Adipocyte (in vitro differentiated cells): ENCODE measurements at regions not wholly inside any gene's neighbourhood (a gene's known extent, or its start where the extent isn't known, plus 50 kb on each side); places are given as distances from the start of the nearest gene placed in this dataset.

Source experiments
- DNase-seq: peaks from one replicate; pipeline ENCODE4 v3.0.0-alpha.2; 2015; ENCODE audit warnings: low read depth
- H3K27me3 ChIP-seq: replicated peaks from 2 replicates; pipeline ENCODE4 v1.7.0; 2013; ENCODE audit warnings: mild to moderate bottlenecking, low read length, moderate library complexity; ENCODE audit not compliant: control insufficient read depth, insufficient read depth
- H3K36me3 ChIP-seq: 2 replicates; pipeline ENCODE4 v1.7.0; 2013; ENCODE audit warnings: low read length, mild to moderate bottlenecking, moderate library complexity; ENCODE audit not compliant: control insufficient read depth, insufficient read depth, severe bottlenecking
- H3K4me1 ChIP-seq: 2 replicates; pipeline ENCODE4 v1.7.0; 2013; ENCODE audit warnings: mild to moderate bottlenecking, low read length, moderate library complexity; ENCODE audit not compliant: control insufficient read depth, insufficient read depth
- H3K4me3 ChIP-seq: 2 replicates; pipeline ENCODE4 v1.7.0; 2013; ENCODE audit warnings: mild to moderate bottlenecking, low read length, moderate library complexity
- H3K9ac ChIP-seq: 2 replicates; pipeline ENCODE4 v1.7.0; 2013; ENCODE audit warnings: mild to moderate bottlenecking, low read length, moderate library complexity
- H3K9me3 ChIP-seq: 2 replicates; pipeline ENCODE4 v1.7.0; 2013; ENCODE audit warnings: mild to moderate bottlenecking, low read length, moderate library complexity; ENCODE audit not compliant: control insufficient read depth

GRCh38 chr9:80437091-80437640 is 865.4 kb downstream of the TLE4 start:
- H3K4me1 ChIP-seq = no peaks in the 10 kb centered on the region
- H3K9ac ChIP-seq = no peak overlapping the region
- DNase-seq = no peak
- H3K27me3 ChIP-seq = no peaks in the 10 kb centered on the region
- H3K9me3 ChIP-seq = no peaks in the 10 kb centered on the region
- no peak overlapping the region for H3K4me3 ChIP-seq
- H3K36me3 ChIP-seq = no peaks in the 10 kb centered on the region

GRCh38 chr9:80435591-80435990 is 863.8 kb downstream of the TLE4 start:
- H3K4me1 ChIP-seq = no peaks in the 10 kb centered on the region
- no peaks in the 10 kb centered on the region for H3K27me3 ChIP-seq
- H3K4me3 ChIP-seq = no peak overlapping the region
- no peak overlapping the region for H3K9ac ChIP-seq
- H3K36me3 ChIP-seq = no peaks in the 10 kb centered on the region
- DNase-seq = no peak
- H3K9me3 ChIP-seq = no peaks in the 10 kb centered on the region

- Histone ChIP-seq H3K36me3 (no peaks in the 10 kb centered on the region), H3K9ac (no peak overlapping the region), H3K27me3 (no peaks in the 10 kb centered on the region), H3K4me3 (no peak overlapping the region), H3K4me1 (no peaks in the 10 kb centered on the region), H3K9me3 (peaks cover 8% of the 10 kb centered on the region)
- no peak for DNase-seq
Measured at GRCh38 chr9:80426992-80427391, 855.2 kb downstream of the TLE4 start.

GRCh38 chr9:80417211-80417773 is 845.5 kb downstream of the TLE4 start:
- no peak overlapping the region for H3K4me3 ChIP-seq
- no peak for DNase-seq
- no peaks in the 10 kb centered on the region for H3K27me3 ChIP-seq
- no peaks in the 10 kb centered on the region for H3K4me1 ChIP-seq
- no peak overlapping the region for H3K9ac ChIP-seq
- peaks cover 22% of the 10 kb centered on the region for H3K9me3 ChIP-seq
- no peaks in the 10 kb centered on the region for H3K36me3 ChIP-seq

GRCh38 chr9:80410106-80410505 is 838.3 kb downstream of the TLE4 start:
- Histone ChIP-seq H3K9me3 (peaks cover 4% of the 10 kb centered on the region), H3K27me3 (no peaks in the 10 kb centered on the region), H3K4me3 (no peak overlapping the region), H3K4me1 (no peaks in the 10 kb centered on the region), H3K36me3 (no peaks in the 10 kb centered on the region), H3K9ac (no peak overlapping the region)
- peak; percentile 19 for DNase-seq

GRCh38 chr9:80407220-80407619 is 835.5 kb downstream of the TLE4 start:
- H3K4me3 ChIP-seq = no peak overlapping the region
- no peaks in the 10 kb centered on the region for H3K4me1 ChIP-seq
- no peak overlapping the region for H3K9ac ChIP-seq
- H3K27me3 ChIP-seq = no peaks in the 10 kb centered on the region
- DNase-seq = no peak
- H3K9me3 ChIP-seq = peaks cover 4% of the 10 kb centered on the region
- H3K36me3 ChIP-seq = no peaks in the 10 kb centered on the region

- Histone ChIP-seq H3K4me1 (no peaks in the 10 kb centered on the region), H3K36me3 (no peaks in the 10 kb centered on the region), H3K4me3 (no peak overlapping the region), H3K27me3 (no peaks in the 10 kb centered on the region), H3K9me3 (peaks cover 3% of the 10 kb centered on the region), H3K9ac (no peak overlapping the region)
- no peak for DNase-seq
Measured at GRCh38 chr9:80401243-80401642, 829.5 kb downstream of the TLE4 start.

GRCh38 chr9:80400624-80401230 is 829.0 kb downstream of the TLE4 start:
- no peak for DNase-seq
- Histone ChIP-seq H3K9me3 (peaks cover 3% of the 10 kb centered on the region), H3K27me3 (no peaks in the 10 kb centered on the region), H3K36me3 (no peaks in the 10 kb centered on the region), H3K4me3 (no peak overlapping the region), H3K9ac (no peak overlapping the region), H3K4me1 (no peaks in the 10 kb centered on the region)

GRCh38 chr9:80399606-80400005 is 827.8 kb downstream of the TLE4 start:
- H3K4me3 ChIP-seq = no peak overlapping the region
- no peaks in the 10 kb centered on the region for H3K36me3 ChIP-seq
- peaks cover 6% of the 10 kb centered on the region for H3K9me3 ChIP-seq
- no peak for DNase-seq
- H3K9ac ChIP-seq = no peak overlapping the region
- H3K27me3 ChIP-seq = no peaks in the 10 kb centered on the region
- H3K4me1 ChIP-seq = no peaks in the 10 kb centered on the region

GRCh38 chr9:80387828-80388227 is 816.1 kb downstream of the TLE4 start:
- H3K4me1 ChIP-seq = no peaks in the 10 kb centered on the region
- no peaks in the 10 kb centered on the region for H3K9me3 ChIP-seq
- H3K9ac ChIP-seq = no peak overlapping the region
- H3K4me3 ChIP-seq = no peak overlapping the region
- no peaks in the 10 kb centered on the region for H3K36me3 ChIP-seq
- no peaks in the 10 kb centered on the region for H3K27me3 ChIP-seq
- no peak for DNase-seq

GRCh38 chr9:80385246-80385645 is 813.5 kb downstream of the TLE4 start:
- DNase-seq = no peak
- Histone ChIP-seq H3K36me3 (no peaks in the 10 kb centered on the region), H3K4me1 (no peaks in the 10 kb centered on the region), H3K9me3 (no peaks in the 10 kb centered on the region), H3K4me3 (no peak overlapping the region), H3K27me3 (no peaks in the 10 kb centered on the region), H3K9ac (no peak overlapping the region)

- H3K36me3 ChIP-seq = no peaks in the 10 kb centered on the region
- peak; percentile 12 for DNase-seq
- no peaks in the 10 kb centered on the region for H3K27me3 ChIP-seq
- H3K4me1 ChIP-seq = no peaks in the 10 kb centered on the region
- H3K9me3 ChIP-seq = no peaks in the 10 kb centered on the region
- H3K4me3 ChIP-seq = no peak overlapping the region
- no peak overlapping the region for H3K9ac ChIP-seq
Measured at GRCh38 chr9:80383331-80383730, 811.6 kb downstream of the TLE4 start.
